ENCODE measurements at regions not wholly inside any gene's neighbourhood (a gene's known extent, or its start where the extent isn't known, plus 50 kb on each side); places are given as distances from the start of the nearest gene placed in this dataset.

DNA sequence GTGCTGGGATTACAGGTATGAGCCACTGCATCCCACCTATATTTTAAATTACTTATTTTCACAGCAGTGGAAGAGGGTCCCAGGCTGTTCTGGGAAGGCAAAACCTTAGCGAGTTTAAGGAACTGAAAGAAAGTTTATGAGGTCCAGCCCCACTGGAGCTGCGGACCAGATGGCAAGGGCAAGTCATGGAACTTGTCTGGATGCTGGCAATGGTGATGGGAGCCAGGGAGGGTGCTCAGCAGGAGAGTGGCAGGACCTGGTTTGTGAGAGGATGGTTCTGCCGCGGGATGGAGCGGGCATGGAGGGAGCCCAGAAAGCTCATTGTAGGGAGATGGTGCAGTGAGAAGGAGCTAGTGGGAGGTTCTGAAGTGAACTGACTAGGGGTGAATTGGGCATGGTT lies 50.6 kb upstream of the SLC45A1 start:
- DNase-seq (ENCODE audit: low read depth in 2 of 3, low spot score in 2 of 3) = no peak

DNA sequence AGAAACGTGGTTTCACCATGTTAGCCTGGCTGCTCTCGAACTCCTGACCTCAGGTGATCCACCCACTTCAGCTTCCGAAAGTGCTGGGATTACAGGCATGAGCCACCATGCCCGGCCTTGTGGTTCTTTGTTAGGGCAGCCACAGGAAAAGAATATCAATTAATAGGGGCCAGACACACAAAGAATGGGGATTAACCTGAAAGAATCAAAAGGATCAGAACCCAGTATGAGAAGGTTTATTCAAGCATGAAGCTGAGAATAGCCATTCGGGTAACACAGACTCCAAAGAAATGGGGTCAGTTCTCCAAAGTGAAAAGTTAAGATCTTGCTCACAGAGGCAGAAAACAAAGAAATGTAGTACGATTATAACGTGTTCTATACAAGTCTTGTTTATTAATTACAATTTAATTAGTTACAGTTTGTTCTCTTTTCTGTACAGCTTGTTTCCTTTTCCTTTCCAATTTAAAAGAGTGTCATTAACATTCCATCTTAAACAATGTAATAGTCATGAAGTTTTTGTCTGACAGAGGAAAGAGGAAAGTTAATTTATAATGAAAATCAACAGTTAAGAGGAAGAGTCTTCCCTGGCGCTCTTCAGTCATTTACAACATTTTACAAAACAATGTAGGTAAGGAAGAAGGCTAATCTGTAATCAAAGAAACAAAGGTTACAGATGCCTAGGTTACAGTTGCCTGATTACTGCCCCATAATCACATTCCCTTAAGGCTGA lies 51.3 kb upstream of the SLC45A1 start:
- no peak for DNase-seq (ENCODE audit: low read depth in 2 of 3, low spot score in 2 of 3)

DNA sequence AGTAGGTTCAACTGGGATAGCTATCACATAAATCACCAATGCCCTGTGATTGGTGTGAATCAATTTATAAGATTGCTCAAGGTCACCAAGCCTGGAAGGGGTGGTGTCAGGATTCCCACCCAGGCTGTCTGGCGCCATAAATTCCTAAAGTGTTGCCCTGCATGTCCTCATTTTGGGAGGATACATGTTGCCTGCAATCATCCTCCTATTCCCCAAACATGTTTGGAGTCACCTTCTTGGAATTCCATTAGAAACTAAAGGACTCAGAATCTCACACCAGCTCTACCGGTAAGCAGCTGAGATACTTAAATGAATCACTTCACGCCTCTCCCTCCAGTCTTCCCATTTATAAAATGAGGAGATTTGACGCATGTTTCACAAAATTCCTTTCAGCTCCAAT lies 54.1 kb upstream of the SLC45A1 start:
- no peak for DNase-seq (ENCODE audit: low read depth in 2 of 3, low spot score in 2 of 3)

DNA sequence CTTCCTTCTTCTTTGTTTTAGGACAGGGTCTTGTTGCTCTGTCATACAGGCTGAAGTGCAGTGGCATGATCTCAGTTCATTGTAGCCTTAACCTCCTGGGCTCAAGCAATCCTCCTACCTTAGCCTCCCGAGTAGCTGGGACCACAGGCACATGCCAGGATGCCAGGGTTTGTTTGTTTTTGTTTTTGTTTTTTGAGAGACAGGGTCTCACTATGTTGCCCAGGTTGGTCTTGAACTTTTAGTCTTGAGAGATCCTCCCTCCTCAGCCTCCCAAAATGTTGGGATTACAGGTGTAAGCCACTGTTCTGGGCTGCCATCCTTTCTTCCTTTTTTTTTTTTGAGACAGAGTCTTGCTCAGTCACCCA lies 56.5 kb upstream of the SLC45A1 start:
- DNase-seq (ENCODE audit: low read depth in 2 of 3, low spot score in 2 of 3) = no peak

DNA sequence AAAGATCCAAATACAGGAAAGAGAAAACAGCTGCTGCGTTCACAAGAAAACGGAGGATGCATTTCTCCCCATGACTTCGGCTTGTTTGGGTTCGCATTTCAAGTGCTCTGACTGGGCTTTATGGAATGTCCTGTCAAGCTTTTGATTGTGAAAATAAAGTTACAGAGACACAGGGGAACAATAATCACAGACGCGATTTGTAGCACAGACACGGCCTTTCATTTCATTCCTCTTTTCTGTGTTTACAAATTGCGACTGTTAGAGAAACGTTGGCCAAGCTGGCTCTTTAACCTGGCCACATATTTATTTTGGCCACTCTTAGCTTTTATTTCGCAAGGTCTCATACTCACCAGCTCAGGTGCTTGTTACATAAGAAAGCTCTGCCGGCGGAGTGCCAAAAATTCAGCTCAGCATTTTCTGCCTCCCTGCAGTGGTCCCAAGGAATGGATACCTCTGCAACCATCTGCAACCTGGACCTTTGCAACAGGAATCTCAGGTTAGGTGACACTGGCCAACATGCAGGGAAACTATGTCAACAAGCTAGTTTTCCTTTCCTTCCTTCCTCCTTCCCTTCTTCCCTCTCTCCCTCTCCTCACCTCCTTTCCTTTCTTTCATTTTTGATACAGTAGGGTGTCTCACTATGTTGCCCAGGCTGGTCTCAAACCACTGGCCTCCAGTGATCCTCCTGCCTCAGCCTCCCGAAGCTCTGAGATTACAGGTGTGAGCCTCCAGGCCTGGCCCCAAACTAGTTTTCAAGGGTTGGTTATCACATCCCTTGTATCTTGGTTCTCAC lies 58.2 kb upstream of the SLC45A1 start:
- DNase-seq (ENCODE audit: low read depth in 2 of 3, low spot score in 2 of 3) = no peak

DNA sequence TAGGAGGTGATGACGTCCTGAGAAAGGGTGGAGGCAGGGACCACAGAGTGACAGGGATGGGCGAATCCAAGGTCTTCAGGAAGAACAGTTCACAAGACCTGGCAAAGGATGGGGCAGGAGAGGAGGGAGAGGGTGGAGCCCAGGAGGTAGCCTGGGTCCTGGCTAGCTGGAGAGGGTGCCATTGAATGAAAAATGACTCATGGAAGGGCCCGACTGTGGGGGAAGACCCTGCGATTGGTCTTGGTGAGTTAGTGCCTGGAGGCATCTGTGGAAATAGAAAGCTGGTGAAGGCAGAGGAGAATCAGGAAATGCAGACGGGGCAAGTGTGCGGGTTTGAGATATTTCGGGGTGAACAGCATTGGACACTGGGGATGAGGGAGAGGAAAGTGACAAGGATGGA lies 60.3 kb upstream of the SLC45A1 start:
- no peak for DNase-seq (ENCODE audit: low read depth in 2 of 3, low spot score in 2 of 3)

DNA sequence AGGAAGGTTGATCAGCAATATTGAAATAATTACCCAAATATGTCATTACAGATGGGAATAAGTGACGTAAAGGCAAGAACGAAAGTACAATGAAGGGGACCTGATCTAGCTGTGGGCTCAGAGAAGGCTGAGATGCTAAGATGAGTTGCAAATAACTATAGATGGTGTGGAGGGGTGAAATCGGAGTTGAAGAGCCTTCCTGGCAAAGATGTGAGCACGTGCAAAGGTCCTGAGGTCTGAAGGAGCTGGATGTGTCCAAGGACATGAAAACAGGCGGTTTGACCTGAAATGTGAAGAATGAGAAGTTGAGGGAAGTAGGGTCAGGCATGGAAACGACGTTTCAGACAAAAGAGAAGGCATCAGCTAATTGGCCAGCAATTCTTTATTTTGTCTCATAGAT lies 61.6 kb upstream of the SLC45A1 start:
- DNase-seq (ENCODE audit: low read depth in 2 of 3, low spot score in 2 of 3) = no peak

DNA sequence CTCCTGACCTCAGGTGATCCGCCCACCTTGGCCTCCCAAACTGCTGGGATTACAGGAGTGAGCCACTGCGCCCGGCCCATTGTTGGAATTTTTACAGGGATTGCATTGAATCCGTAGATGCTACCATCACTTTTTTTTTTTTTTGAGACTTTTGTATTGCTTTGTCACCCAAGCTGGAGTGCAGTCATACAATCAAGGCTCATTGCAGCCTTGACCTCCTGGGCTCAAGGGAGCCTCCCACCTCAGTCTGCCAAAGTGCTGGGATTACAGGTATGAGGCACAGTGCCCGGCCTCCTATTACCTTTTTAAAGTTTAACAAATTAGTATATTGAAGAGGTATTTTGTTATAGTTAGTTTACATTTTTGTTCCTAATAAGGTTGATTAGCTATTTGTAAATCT lies 62.2 kb upstream of the SLC45A1 start:
- DNase-seq (ENCODE audit: low read depth in 2 of 3, low spot score in 2 of 3) = no peak

DNA sequence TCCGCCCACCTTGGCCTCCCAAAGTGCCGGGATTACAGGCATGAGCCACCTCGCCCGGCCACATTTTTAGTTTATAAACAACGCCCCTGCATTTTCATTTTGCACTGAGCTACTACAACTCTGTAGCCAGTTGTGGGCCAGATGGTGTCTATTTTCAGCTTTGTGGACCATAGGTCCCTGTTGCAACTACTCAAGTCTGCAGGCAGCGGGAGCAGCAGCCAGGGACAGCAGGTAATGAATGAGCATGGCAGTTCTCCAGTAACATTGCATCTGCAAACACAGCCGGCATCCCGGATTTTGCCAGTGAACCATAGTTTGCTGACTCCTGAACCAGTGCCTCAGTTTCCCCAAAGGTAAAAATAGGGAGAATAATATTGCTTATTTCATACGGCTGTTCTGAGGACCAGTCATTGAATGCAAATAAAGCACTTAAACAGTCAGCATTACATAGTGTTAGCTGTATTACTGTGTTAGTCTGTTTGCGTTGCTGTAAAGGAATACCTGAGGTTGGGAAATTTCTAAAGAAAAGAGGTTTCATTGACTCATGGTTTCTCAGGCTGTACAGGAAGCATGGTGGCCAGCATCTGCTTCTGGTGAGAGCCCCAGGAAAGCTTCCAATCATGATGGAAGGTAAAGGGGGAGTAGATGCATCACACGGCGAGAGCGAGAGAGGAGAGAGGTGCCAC lies 65.5 kb upstream of the SLC45A1 start:
- no peak for DNase-seq (ENCODE audit: low read depth in 2 of 3, low spot score in 2 of 3)

DNA sequence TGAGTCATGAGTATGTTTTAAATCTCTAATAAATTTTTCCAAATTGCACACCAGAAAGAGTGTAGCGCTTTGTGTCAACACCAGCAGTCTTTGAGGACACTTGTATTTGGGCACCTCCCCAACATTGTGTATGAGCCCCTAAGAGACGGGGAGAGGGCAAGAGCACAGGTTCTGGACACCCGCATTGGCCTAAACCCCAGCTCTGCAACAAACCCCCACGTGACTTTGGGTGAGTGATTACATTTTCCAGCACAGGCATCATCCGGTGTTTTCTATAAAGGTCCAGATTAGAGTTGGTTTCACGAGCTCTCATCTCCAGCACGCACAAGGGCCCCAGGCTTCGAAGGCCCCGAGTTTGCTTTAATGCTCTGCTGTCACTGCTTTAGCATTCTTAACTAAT lies 66.3 kb upstream of the SLC45A1 start:
- no peak for DNase-seq (ENCODE audit: low read depth in 2 of 3, low spot score in 2 of 3)

DNA sequence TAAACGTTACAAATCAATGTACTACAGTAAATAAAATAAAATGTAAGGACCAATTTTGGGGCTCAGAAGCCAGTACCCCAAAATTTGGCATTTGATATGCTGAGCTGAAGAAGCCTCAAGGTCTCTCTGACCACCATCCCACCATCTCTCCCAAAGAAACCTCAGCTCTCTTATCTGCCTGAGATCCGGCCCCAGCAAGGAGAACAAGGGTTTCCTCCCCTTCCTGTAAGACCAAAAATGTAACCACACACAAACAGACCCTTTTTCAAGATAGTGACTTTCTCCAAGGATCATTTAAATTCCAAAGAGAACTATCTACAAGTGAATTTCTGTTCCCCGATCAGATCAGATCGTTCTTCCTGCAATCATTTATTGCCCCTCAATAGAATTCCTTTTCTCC lies 68.1 kb upstream of the SLC45A1 start:
- no peak for DNase-seq (ENCODE audit: low read depth in 2 of 3, low spot score in 2 of 3)

DNA sequence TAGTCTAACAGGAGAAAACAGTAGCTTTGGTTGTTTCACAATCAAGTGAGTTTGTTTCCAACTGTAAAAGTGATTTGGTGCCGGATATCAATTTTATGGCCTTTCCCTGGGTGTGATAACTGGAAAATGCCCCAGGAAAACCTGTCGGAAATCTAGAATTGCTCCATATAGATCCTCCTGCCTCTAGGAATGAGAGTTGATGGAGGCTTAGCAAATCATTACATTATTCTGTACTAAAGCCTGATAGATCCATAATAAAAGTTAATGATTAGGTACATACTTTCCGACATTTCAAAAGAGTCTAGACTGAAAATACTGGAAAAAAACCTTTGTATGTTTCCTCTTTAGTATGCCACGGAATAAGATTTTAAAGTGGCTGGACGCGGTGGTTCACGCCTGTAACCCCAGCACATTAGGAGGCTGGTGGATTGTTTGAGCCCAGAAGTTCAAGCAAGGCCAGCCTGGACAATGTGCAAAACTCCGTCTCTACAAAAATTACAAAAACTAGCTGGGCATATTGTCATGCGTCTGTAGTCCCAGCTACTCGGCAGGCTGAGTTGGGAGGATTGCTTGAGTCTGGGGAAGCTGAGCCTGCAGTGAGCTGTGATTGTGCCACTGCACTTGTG lies 70.0 kb upstream of the SLC45A1 start:
- no peak for DNase-seq (ENCODE audit: low read depth in 2 of 3, low spot score in 2 of 3)

DNA sequence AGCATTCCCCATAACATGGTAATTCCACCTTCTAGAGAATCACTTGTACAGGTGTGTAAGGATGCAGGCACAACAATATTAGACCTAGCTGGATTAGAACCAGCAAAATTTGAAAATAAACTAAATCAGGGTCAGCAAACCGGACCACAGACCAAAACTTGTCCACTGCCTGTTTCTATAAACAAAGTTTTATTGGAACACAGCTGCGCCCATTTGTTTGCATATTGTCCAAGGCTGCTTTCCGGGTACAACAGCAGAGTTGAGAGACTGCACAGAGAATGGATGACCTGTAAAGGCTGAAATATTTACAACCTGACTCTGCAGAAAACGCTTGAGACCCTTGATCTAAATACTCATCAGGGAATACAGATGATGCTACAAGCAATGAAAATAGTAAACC lies 73.6 kb upstream of the SLC45A1 start:
- DNase-seq (ENCODE audit: low read depth in 2 of 3, low spot score in 2 of 3) = no peak

DNA sequence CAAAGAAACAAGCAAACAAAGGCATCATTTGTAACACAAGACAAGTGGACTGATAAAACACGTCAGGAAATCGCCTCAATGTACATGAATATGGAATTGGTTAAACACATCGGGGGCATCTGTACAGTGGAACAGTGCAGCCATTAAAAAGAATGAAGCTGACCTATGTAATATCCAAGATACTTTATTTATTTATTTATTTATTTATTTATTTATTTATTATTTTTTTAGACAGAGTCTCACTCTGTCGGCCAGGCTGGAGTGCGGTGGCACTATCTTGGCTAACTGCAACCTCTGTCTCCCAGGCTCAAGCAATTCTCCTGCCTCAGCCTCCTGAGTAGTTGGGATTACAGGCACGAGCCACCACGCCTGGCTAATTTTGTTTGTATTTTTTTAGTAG lies 75.4 kb upstream of the SLC45A1 start:
- DNase-seq (ENCODE audit: low read depth in 2 of 3, low spot score in 2 of 3) = no peak

DNA sequence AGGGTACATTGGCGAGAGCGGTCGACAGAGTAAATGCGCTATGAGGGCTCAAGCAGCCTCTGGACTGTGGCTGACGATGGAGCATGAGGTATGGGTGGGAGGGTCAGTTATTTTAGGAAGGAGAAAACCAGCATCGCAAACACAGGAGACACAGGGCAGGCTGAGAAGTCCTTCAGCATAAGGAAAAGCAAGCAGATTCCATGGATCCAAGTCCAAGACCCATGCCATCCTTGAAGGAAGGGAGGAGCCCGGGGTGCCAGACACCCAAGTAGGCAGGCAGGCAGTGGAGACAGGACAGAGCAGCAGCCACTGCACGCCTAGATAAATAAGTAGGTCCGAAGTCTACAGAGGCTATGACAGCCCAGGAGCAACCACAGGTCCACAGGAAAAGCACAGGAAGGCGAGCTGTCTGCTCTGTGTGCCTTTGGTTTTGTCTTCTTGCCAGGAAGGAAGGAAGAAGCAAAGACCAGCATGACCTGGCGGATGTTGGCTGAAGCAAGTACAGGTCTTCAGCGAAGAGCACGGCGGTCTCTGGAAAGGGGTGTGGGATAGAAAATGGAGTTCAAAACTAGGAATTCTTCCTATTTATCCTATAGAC lies 76.4 kb upstream of the SLC45A1 start:
- DNase-seq (ENCODE audit: low read depth in 2 of 3, low spot score in 2 of 3) = no peak

DNA sequence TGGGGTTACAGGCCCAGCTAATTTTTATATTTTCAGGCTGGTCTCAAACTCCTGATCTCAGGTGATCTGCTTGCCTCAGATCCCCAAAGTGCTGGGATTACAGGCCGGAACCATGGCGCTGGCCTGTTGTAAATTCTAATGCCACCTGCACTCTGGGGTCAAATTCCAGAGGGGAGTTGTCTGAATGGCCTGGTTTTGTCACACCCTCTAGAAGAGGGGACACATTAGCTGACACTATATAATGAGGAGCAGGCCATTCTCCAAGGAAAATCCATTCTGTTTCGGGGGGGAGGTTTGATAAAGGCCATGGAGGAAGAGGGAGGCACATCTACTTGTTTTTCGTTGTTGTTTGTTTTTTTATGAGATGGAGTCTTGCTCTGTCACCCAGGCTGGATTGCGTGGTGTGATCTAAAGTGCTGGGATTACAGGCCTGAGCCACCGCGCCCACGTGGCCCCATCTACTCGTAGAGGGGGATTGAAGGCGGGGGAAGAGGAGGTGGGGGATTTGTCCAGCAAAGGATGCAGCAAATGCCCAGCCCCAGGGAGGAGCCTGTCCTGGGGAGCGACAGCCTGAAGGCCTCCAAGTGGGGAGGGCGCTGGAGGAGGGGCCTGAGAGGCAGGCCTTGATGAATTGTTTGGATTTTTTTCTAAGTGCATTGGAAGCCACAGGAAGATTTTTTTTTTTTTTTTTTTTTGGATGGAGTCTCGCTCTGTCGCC lies 78.4 kb upstream of the SLC45A1 start:
- DNase-seq (ENCODE audit: low read depth in 2 of 3, low spot score in 2 of 3) = no peak

DNA sequence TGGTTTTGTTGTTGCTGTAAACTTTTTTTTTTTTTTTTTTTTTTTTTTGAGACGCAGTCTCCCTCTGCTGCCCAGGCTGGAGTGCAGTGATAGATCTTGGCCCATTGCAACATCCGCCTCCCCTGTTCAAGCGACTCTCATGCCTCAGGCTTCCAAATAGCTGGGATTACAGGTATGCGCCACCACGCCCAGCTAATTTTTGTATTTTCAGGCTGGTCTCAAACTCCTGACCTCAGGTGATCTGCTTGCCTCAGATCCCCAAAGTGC lies 78.9 kb upstream of the SLC45A1 start:
- DNase-seq (ENCODE audit: low read depth in 2 of 3, low spot score in 2 of 3) = no peak

DNA sequence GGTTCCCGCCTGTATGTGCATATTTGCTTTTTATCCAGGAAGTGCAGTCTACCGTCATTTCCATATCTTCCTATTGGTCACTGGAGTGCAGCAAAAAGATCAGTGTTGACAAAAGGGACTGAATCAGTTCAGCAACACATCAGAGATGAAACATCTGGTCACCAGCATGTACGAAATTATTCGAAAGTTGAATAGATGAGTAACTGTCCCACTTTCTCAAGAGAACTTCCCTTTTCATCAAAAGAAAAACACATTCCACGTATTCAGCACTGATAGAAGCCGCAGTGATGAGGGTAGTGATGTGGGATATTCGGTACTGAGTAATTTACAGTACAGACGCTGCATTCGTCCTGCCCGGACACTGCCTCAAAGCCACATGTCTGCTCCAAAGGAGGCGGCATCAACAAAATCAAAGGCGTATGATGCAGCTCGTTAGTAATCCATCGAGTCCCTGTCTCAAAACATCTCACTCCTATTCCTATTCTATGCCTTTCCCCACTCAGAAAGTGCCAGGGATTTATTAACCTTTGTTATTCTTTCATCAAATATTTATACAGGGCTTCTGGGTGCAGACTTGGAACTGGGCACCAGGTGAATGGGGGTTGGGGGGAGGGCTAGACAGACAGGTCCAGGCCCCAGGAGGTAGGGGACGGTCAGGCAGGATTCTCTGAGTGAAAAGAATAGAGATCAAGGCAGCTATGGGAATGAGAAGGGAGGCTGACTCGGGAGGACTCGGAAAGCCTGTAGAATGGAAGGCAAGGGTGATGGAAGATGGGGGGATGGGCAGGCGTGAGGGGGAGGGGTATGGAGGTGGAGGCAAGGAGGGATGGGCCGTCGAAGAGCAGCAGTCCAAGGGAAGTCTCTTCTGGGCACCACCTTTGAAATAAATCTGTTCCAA lies 79.5 kb upstream of the SLC45A1 start:
- DNase-seq (ENCODE audit: low read depth in 2 of 3, low spot score in 2 of 3) = no peak

DNA sequence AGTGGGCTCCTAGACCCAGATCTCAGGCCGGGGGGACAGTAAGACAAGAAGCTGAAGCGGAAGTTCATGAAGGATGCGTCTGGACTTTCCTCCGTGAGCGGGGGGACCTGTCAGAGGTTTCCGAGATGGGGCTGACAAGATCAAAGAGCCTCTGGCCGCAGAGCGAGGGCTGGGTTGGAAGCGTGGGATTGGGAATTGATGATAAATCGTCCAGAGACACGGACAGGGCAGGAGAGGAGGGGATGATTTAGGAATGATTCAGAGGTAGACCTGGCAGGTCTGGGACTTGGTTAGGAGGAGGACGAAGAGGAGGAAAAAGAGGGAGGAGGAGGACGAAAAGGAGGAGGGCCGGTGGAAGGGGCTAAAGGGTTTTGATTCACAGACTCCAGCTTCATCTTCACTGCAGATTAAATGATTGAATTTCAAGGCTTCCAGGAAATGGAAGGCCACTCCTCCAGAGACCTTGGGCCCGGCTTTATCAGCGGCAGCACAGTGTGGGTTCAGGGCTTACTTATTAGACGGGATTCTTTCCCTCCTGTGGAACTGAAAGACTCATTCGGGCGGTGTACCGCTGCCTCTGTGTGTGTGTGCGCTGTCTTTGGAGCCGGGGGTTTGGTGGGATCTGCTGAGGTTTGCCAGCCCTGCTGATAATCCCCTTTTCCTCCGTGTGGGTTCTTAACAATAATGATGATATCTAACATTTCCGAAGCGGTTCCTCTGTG lies 85.7 kb upstream of the SLC45A1 start:
- no peak for DNase-seq (ENCODE audit: low read depth in 2 of 3, low spot score in 2 of 3)

DNA sequence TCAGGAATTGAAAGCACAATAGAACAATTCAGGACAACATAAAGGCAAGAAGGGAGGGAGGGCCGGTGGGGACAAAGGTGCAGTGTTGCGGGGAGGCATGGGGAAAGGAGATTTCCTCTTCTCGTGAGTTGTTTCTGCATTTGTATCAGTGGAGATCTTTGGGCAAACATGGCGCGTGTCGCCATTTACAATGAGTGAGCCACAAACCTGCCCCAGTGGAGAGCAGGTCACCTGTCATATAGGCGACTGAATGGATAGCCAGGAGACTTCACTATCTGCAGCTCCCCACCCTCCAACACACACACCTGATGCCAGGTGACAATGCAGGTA lies 87.7 kb upstream of the SLC45A1 start:
- no peak for DNase-seq (ENCODE audit: low read depth in 2 of 3, low spot score in 2 of 3)
